ENCODE measurements at regions not wholly inside any gene's neighbourhood (a gene's known extent, or its start where the extent isn't known, plus 50 kb on each side); places are given as distances from the start of the nearest gene placed in this dataset.

DNA sequence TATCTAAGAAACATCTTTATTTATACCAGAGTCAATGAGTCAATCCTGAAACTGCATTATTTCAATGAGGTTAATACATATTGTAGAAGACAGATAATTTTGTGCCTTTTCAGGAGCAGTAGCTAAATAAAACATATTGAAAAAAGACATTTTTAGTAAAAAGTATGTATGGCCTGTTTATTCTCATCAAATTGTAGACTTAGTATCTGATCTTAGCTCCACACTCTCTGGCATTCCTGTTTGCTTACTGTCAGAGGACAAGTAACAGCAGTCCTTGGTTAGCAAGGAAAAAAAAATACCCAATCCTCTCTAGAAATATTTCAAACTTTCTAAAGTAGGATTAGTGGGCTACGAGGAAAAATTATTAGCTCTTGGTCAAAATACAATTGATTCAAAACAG lies 50.5 kb upstream of the GUCY1A1 start:
- no peaks in the 10 kb centered on the region for H3K36me3 ChIP-seq (ENCODE audit: control insufficient read depth, insufficient read depth, low read length)
- H3K9me3 ChIP-seq (ENCODE audit: control insufficient read depth, low read length): no peaks in the 10 kb centered on the region
- no peak for DNase-seq
- no peak overlapping the region for H3K4me3 ChIP-seq (ENCODE audit: insufficient read depth, low read depth, low read length, poor library complexity, severe bottlenecking)
- H3K27ac ChIP-seq (ENCODE audit: insufficient read depth, low read length, poor library complexity, severe bottlenecking): no peak overlapping the region
- no peaks in the 10 kb centered on the region for H3K27me3 ChIP-seq (replicated peaks; ENCODE audit: control insufficient read depth, insufficient read depth, low read length, poor library complexity, severe bottlenecking)
- no peaks in the 10 kb centered on the region for H3K4me1 ChIP-seq (ENCODE audit: control insufficient read depth, insufficient read depth, low read length, poor library complexity, severe bottlenecking)

DNA sequence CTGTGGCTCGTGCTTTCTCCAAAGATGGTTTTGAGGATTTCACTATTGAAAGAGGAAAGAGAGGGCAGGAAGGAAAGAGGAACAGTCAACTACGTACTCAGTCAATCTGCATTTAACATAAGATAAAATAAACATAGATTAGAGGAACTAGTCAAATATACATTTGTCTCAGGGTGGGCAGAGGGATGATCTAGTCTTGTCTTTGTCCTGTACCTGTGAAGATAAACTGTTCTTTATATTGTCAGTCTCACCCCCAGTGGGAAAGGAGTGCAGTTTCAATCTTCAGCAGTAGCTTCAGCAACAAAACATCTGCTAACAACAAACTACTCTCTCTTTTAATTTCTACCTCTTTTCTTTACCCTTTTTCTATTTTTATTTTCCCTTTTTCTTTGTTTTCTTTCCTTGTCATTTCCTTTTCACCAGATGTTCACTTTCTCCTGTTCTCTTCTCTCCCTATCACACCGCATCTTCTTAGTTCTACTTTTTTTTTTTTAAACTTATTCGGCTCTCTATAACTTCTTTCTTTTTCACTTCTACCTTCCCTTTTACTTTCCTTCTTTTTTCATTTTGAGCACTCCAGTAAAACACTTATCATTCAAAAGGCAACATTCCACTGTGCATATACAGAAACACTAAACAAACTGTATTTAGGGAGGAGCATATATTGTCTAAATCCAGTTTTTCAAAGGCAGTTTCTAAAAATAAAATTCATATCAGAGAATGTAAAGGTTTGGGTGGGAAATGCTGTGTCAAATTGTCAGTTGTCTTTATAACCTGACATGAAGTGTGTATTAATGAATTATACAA lies 51.4 kb upstream of the GUCY1A1 start:
- Histone ChIP-seq H3K27me3 (replicated peaks; ENCODE audit: control insufficient read depth, insufficient read depth, low read length, poor library complexity, severe bottlenecking) (no peaks in the 10 kb centered on the region), H3K4me1 (ENCODE audit: control insufficient read depth, insufficient read depth, low read length, poor library complexity, severe bottlenecking) (no peaks in the 10 kb centered on the region), H3K4me3 (ENCODE audit: insufficient read depth, low read depth, low read length, poor library complexity, severe bottlenecking) (no peak overlapping the region), H3K27ac (ENCODE audit: insufficient read depth, low read length, poor library complexity, severe bottlenecking) (no peak overlapping the region), H3K9me3 (ENCODE audit: control insufficient read depth, low read length) (no peaks in the 10 kb centered on the region), H3K36me3 (ENCODE audit: control insufficient read depth, insufficient read depth, low read length) (no peaks in the 10 kb centered on the region)
- DNase-seq: no peak

- Histone ChIP-seq H3K27ac (ENCODE audit: insufficient read depth, low read length, poor library complexity, severe bottlenecking) (no peak overlapping the region), H3K27me3 (replicated peaks; ENCODE audit: control insufficient read depth, insufficient read depth, low read length, poor library complexity, severe bottlenecking) (no peaks in the 10 kb centered on the region), H3K9me3 (ENCODE audit: control insufficient read depth, low read length) (no peaks in the 10 kb centered on the region), H3K4me3 (ENCODE audit: insufficient read depth, low read depth, low read length, poor library complexity, severe bottlenecking) (no peak overlapping the region), H3K36me3 (ENCODE audit: control insufficient read depth, insufficient read depth, low read length) (no peaks in the 10 kb centered on the region), H3K4me1 (ENCODE audit: control insufficient read depth, insufficient read depth, low read length, poor library complexity, severe bottlenecking) (no peaks in the 10 kb centered on the region)
- DNase-seq: no peak
Observed at GRCh38 chr4:155614111-155614762, 52.4 kb upstream of the GUCY1A1 start.

- Histone ChIP-seq H3K4me3 (ENCODE audit: insufficient read depth, low read depth, low read length, poor library complexity, severe bottlenecking) (no peak overlapping the region), H3K9me3 (ENCODE audit: control insufficient read depth, low read length) (no peaks in the 10 kb centered on the region), H3K27me3 (replicated peaks; ENCODE audit: control insufficient read depth, insufficient read depth, low read length, poor library complexity, severe bottlenecking) (no peaks in the 10 kb centered on the region), H3K27ac (ENCODE audit: insufficient read depth, low read length, poor library complexity, severe bottlenecking) (no peak overlapping the region), H3K4me1 (ENCODE audit: control insufficient read depth, insufficient read depth, low read length, poor library complexity, severe bottlenecking) (no peaks in the 10 kb centered on the region), H3K36me3 (ENCODE audit: control insufficient read depth, insufficient read depth, low read length) (no peaks in the 10 kb centered on the region)
- no peak for DNase-seq
Observed at GRCh38 chr4:155612074-155612473, 54.6 kb upstream of the GUCY1A1 start.

- Histone ChIP-seq H3K27ac (ENCODE audit: insufficient read depth, low read length, poor library complexity, severe bottlenecking) (no peak overlapping the region), H3K36me3 (ENCODE audit: control insufficient read depth, insufficient read depth, low read length) (no peaks in the 10 kb centered on the region), H3K4me1 (ENCODE audit: control insufficient read depth, insufficient read depth, low read length, poor library complexity, severe bottlenecking) (no peaks in the 10 kb centered on the region), H3K4me3 (ENCODE audit: insufficient read depth, low read depth, low read length, poor library complexity, severe bottlenecking) (no peak overlapping the region), H3K9me3 (ENCODE audit: control insufficient read depth, low read length) (no peaks in the 10 kb centered on the region), H3K27me3 (replicated peaks; ENCODE audit: control insufficient read depth, insufficient read depth, low read length, poor library complexity, severe bottlenecking) (no peaks in the 10 kb centered on the region)
- DNase-seq: no peak
Observed at GRCh38 chr4:155611501-155611900, 55.1 kb upstream of the GUCY1A1 start.

DNA sequence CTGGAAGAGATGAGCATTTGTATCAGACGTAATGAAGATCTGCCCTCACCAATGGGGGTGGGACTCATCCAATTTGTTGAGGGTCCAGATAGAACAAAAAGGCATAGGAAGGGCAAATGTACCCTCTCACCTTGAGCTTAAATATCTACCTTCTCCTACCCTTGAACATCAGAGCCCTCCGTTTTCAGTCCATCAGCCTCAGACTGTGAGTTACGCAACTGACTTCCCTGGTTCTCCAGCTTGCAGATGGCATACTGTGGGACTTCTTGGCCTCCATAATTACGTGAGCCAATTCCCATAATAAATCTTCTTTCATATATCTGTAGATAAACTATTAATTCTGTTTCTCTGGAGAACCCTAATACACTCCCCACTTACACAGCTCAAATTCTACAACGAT lies 56.5 kb upstream of the GUCY1A1 start:
- H3K36me3 ChIP-seq (ENCODE audit: control insufficient read depth, insufficient read depth, low read length): no peaks in the 10 kb centered on the region
- no peaks in the 10 kb centered on the region for H3K9me3 ChIP-seq (ENCODE audit: control insufficient read depth, low read length)
- no peak overlapping the region for H3K4me3 ChIP-seq (ENCODE audit: insufficient read depth, low read depth, low read length, poor library complexity, severe bottlenecking)
- no peak overlapping the region for H3K27ac ChIP-seq (ENCODE audit: insufficient read depth, low read length, poor library complexity, severe bottlenecking)
- no peaks in the 10 kb centered on the region for H3K27me3 ChIP-seq (replicated peaks; ENCODE audit: control insufficient read depth, insufficient read depth, low read length, poor library complexity, severe bottlenecking)
- no peak for DNase-seq
- no peaks in the 10 kb centered on the region for H3K4me1 ChIP-seq (ENCODE audit: control insufficient read depth, insufficient read depth, low read length, poor library complexity, severe bottlenecking)

GRCh38 chr4:155609455-155610059 lies 57.1 kb upstream of the GUCY1A1 start:
- no peaks in the 10 kb centered on the region for H3K27me3 ChIP-seq (replicated peaks; ENCODE audit: control insufficient read depth, insufficient read depth, low read length, poor library complexity, severe bottlenecking)
- no peaks in the 10 kb centered on the region for H3K9me3 ChIP-seq (ENCODE audit: control insufficient read depth, low read length)
- no peak overlapping the region for H3K4me3 ChIP-seq (ENCODE audit: insufficient read depth, low read depth, low read length, poor library complexity, severe bottlenecking)
- H3K4me1 ChIP-seq (ENCODE audit: control insufficient read depth, insufficient read depth, low read length, poor library complexity, severe bottlenecking): no peaks in the 10 kb centered on the region
- no peak overlapping the region for H3K27ac ChIP-seq (ENCODE audit: insufficient read depth, low read length, poor library complexity, severe bottlenecking)
- H3K36me3 ChIP-seq (ENCODE audit: control insufficient read depth, insufficient read depth, low read length): no peaks in the 10 kb centered on the region
- DNase-seq: no peak

DNA sequence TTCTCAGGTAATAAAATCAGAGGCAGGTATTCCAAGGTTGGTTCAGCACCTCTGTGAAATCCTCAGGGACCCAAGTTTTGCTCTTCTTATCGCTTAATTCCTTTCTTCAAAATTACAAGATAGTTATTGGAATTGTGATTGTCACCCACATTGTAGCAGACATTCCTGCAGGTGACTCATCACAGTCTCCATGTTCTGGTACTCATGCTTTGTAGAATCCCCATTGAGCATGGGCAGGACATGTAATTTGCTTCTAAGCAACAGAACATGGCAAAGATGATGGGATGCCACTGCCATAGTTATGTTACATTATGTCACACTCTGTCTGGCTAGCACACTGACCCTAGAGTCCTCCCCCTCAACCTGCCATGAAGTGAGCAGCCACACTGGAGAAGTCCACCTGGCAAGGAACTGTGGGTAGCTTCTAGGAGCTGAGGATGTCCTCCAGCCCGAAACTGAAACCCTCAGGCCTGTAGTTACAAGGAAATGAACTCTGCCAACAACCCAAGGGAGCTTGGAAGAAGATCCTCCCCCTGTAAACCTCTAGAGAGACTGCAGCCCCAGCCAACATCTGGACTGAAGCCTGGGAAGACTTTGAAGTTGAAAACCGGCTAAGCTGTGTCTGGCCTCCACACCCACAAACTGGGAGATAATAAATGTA lies 58.3 kb upstream of the GUCY1A1 start:
- no peak for DNase-seq
- no peaks in the 10 kb centered on the region for H3K4me1 ChIP-seq (ENCODE audit: control insufficient read depth, insufficient read depth, low read length, poor library complexity, severe bottlenecking)

DNA sequence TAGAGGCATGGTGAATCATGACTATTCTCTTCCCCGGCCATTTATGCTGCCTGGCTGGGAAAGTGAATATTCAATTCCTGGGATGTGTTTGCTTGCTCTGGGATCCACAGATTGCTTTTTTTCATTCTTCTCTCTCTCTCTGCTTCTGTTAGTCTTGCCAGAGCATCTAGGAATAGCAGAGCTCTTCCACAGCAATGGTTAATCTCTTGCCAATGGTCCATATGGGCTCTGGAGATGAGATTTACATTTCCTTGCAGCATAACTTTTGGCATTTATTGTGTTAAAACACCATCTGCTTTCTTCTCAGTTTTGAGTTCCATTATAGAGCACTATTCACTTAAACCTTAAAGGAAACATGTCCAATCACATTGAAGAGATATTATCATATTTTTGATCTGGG lies 59.2 kb upstream of the GUCY1A1 start:
- Histone ChIP-seq H3K27me3 (replicated peaks; ENCODE audit: control insufficient read depth, insufficient read depth, low read length, poor library complexity, severe bottlenecking) (no peaks in the 10 kb centered on the region), H3K27ac (ENCODE audit: insufficient read depth, low read length, poor library complexity, severe bottlenecking) (no peak overlapping the region), H3K9me3 (ENCODE audit: control insufficient read depth, low read length) (no peaks in the 10 kb centered on the region), H3K4me3 (ENCODE audit: insufficient read depth, low read depth, low read length, poor library complexity, severe bottlenecking) (no peak overlapping the region), H3K36me3 (ENCODE audit: control insufficient read depth, insufficient read depth, low read length) (no peaks in the 10 kb centered on the region), H3K4me1 (ENCODE audit: control insufficient read depth, insufficient read depth, low read length, poor library complexity, severe bottlenecking) (no peaks in the 10 kb centered on the region)
- no peak for DNase-seq

More for the DNA sequence above, 58.3 kb upstream of the GUCY1A1 start:
- Histone ChIP-seq H3K27me3 (replicated peaks; ENCODE audit: control insufficient read depth, insufficient read depth, low read length, poor library complexity, severe bottlenecking) (no peaks in the 10 kb centered on the region), H3K9me3 (ENCODE audit: control insufficient read depth, low read length) (no peaks in the 10 kb centered on the region), H3K4me3 (ENCODE audit: insufficient read depth, low read depth, low read length, poor library complexity, severe bottlenecking) (no peak overlapping the region), H3K27ac (ENCODE audit: insufficient read depth, low read length, poor library complexity, severe bottlenecking) (no peak overlapping the region), H3K36me3 (ENCODE audit: control insufficient read depth, insufficient read depth, low read length) (no peaks in the 10 kb centered on the region)

All from effector memory CD4-positive, alpha-beta T cell (primary cell).